TTC549 (cell line): ENCODE measurements at regions not wholly inside any gene's neighbourhood (a gene's known extent, or its start where the extent isn't known, plus 50 kb on each side); places are given as distances from the start of the nearest gene placed in this dataset.

ENCODE experiments used
- FAIRE-seq: peaks from 2 replicates; lab custom pipeline; 2012; peaks lifted over from hg19 to GRCh38; lab: Jason Lieb, UNC

- FAIRE-seq = no peak
These were observed 73.7 kb upstream of the MYCN start for GRCh38 chr2:15866563-15867193.

GRCh38 chr2:15867194-15868171 lies 72.9 kb upstream of the MYCN start:
- no peak for FAIRE-seq

GRCh38 chr2:15868186-15868585 lies 72.2 kb upstream of the MYCN start:
- FAIRE-seq = no peak

GRCh38 chr2:15868704-15869103 lies 71.6 kb upstream of the MYCN start:
- FAIRE-seq = no peak

GRCh38 chr2:15869396-15869795 lies 71.0 kb upstream of the MYCN start:
- no peak for FAIRE-seq

- FAIRE-seq = no peak
These were observed 70.5 kb upstream of the MYCN start for GRCh38 chr2:15869871-15870270.

GRCh38 chr2:15870565-15870964 lies 69.8 kb upstream of the MYCN start:
- no peak for FAIRE-seq

GRCh38 chr2:15871239-15871783 lies 69.0 kb upstream of the MYCN start:
- FAIRE-seq = no peak

- no peak for FAIRE-seq
These were observed 67.5 kb upstream of the MYCN start for GRCh38 chr2:15872854-15873253.

GRCh38 chr2:15874321-15874720 lies 66.0 kb upstream of the MYCN start:
- no peak for FAIRE-seq

- FAIRE-seq = no peak
These were observed 65.2 kb upstream of the MYCN start for GRCh38 chr2:15874854-15875804.

GRCh38 chr2:15875969-15876705 lies 64.2 kb upstream of the MYCN start:
- no peak for FAIRE-seq

- no peak for FAIRE-seq
These were observed 59.9 kb upstream of the MYCN start for GRCh38 chr2:15880226-15881119.

GRCh38 chr2:15881120-15881433 lies 59.3 kb upstream of the MYCN start:
- no peak for FAIRE-seq

- FAIRE-seq = no peak
These were observed 58.7 kb upstream of the MYCN start for GRCh38 chr2:15881676-15882075.

- no peak for FAIRE-seq
These were observed 57.4 kb upstream of the MYCN start for GRCh38 chr2:15882761-15883497.

- no peak for FAIRE-seq
These were observed 56.7 kb upstream of the MYCN start for GRCh38 chr2:15883684-15884083.

- FAIRE-seq = no peak
These were observed 55.6 kb upstream of the MYCN start for GRCh38 chr2:15884790-15885189.

- no peak for FAIRE-seq
These were observed 54.1 kb upstream of the MYCN start for GRCh38 chr2:15886231-15886630.
